NCI-H2029 treated with DMSO at 0.1 percent for 48 hours (cell line): ENCODE measurements at regions not wholly inside any gene's neighbourhood (a gene's known extent, or its start where the extent isn't known, plus 50 kb on each side); places are given as distances from the start of the nearest gene placed in this dataset.
"Not testable (repeated sequence)": the region's sequence is repeated elsewhere in the genome, so short reads cannot be mapped to it uniquely, and the experiment has no call there.

ENCODE experiments used
- DNase-seq: peaks from one replicate; lab custom pipeline; 2025; lab: John Stamatoyannopoulos, UW

DNA sequence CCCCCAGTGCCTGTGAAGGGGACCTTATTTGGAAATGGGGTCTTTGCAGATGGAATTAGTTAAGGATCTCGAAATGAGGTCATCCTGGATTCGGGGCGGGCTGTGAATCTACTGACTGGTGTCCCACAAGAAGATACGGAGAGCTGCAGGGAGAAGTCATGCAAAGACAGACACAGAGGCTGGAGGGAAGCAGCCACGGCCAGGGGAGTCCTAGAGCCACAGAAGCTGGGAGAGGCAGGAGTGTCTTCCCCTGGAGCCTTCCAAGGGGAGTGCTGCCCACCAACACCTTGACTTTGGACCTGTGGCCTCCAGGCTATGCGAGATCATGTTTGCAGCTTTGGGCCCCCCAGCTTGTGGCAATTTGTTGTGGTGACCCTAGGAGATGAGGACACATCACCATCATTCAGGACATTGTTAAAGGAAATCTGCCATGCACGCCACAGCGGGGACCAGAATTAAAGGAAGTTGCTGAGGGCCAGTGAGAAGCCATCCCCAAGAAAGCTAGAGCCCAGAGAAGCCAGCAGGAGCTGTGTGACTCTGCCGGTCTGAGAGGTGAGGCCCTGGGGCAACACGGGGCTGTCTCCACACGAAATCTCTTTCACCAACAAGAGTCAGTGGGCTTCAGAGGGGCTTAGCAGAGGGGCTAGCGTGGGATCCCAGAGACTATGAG lies 434.7 kb downstream of the BRD1 start:
- no peak for DNase-seq

DNA sequence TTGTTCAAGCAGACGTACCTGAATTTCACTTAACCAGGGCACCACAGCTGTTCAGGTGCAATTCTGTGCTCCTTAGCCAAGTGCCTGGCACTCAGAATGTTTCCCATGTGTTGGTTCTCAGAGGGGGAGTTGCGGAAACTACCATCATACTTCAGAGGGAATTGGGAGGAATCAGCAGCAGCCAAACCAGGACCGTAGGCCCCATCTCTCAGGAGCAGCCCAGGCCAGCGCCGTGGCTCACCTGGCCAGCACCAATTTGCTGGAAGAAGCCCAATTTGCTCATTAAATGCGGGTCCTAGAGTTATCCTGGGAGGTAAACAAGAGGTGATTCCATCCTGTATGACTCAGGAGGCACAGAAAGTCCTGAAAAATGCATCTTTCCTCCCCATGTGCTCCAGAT lies 435.4 kb downstream of the BRD1 start:
- DNase-seq = no peak

DNA sequence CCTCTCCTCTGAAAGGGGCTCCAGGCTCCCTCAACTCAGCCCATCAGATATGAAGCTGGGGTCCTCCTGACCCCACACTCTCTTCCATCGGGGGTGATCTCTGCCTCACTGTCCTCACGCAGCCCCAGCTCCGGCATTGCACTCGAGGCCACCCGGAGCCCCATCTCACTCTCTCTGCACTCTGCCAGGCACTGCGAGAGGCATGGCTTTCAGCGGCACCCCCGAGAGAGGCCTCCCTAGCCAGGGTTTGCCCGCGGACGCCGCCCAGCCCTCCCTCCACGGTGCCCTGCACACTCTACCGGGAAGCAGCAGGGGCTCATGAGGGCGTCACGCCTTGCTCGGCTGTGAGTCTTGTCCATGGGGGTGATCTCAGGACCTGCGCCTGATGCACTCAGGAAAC lies 436.2 kb downstream of the BRD1 start:
- no peak for DNase-seq

DNA sequence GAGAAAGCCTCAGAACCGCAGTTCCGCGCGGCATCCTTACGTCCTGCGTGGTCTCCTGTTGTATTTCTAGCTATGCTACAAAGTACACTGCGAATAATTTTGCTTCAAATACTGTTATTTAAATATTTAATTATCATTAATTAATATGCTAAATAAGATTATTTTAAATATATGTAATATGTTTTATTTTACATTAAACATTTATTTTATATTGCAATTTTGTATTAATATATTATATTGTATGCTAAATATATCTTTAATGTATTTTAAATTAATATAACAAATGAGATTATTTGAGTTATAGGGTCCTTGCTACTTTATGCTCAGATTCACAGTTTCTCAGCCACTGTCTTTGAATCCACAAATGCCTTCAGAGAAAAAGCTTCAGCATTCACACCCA lies 436.7 kb downstream of the BRD1 start:
- no peak for DNase-seq

DNA sequence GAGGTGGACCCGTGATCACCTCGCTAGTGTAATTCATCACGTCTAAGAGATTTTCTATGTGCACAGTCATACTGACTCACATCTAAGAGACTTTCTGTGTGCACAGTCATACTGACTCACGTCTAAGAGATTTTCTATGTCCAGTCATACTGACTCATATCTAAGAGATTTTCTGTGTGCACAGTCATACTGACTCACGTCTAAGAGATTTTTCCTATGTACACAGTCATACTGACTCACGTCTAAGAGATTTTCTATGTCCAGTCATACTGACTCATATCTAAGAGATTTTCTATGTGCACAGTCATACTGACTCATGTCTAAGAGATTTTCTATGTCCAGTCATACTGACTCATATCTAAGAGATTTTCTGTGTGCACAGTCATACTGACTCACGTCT lies 443.8 kb downstream of the BRD1 start:
- DNase-seq = not testable (repeated sequence)

DNA sequence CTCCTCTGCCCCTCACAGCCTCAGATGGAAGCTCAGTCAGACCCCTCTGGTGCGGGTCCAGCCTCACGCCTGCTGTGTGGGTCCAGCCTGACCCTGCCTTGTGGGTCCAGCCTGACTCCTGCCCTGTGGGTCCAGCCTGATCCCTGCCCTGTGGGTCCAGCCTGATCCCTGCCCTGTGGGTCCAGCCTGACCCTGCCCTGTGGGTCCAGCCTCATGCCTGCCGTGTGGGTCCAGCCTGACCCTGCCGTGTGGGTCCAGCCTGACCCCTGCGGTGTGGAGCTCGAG lies 445.3 kb downstream of the BRD1 start:
- no peak for DNase-seq

DNA sequence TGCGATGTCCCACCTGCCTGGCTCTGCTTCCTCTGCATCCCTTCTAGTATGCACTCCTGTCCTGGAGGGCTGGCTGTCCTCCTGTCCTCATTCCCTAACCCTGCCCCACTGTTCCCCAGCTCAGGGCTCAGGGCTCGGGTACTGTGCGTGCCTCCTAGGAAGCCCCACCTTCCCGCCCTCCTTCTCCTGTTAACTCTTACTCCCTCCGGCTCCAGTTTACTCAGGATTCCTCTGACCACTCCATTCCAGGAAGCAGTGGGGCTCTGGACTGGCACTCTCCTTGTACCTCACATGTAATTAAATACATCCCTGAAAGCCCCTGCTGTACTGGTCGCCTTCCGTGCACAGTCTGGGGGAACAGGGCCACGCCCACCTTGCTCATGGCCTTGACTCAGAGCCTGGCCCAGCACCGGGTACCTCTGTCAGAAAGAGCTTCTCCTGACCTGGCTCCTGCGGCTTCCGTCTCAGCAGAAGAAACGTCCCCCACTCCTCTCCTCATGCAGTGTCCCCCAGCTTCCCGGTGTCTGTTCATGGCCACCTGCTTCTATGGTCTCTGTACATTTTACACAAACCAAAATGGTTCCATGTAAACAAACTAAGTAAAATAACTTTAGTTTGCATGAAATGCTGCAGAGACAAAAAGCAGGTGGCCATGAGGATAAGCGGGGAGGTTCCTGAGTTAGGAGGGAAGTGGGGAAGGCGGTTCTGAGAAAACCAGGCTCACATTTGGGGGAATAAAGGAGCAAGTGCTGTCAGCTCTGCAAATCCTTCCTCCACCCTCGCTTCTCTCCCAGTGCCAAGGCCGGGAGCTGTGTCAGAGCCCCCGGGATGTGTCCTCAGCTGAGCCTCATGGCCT lies 445.9 kb downstream of the BRD1 start:
- no peak for DNase-seq

DNA sequence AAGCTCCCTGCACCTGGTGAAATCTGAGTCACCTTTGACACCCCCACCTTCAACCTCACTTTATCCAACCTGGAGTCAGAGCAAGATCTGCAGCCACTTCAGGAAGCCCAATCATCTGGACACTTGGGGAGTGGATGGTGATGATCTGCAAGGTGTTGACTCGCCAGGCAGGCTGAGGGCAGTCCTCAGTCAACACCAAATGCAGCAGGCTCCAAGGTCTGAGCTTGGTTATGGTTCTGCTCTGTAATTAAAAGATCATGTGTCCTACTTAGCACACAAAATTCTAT lies 446.9 kb downstream of the BRD1 start:
- DNase-seq = no peak

DNA sequence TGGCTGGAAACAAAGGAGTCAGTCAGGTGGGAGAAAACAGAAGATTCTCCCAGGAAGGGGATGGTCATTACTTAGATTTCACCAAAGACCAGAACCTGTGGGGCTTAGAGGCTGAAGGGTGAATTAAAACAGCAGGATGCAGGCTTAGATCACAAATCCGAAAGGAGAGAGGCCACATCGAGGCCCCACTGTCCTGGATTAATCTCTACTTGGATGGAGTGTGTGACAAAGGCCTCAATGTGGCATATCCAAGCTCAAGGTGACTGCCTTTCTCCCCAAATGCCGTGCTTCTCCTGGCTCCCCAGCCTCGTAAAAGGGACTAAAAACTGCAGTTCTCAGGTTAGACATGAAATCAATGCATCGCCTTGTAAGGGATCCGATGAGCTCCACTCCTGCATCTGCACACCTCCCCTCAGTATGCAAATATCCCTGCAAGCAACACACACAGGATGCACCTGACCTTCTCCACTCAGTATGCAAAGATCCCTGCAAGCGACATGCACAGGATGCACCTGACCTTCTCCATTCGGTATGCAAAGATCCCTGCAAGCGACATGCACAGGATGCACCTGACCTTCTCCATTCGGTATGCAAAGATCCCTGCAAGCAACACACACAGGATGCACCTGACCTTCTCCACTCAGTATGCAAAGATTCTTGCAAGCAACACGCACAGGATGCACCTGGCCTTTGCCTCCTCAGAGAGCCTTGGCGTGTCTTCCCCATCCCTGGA lies 447.4 kb downstream of the BRD1 start:
- DNase-seq = no peak

DNA sequence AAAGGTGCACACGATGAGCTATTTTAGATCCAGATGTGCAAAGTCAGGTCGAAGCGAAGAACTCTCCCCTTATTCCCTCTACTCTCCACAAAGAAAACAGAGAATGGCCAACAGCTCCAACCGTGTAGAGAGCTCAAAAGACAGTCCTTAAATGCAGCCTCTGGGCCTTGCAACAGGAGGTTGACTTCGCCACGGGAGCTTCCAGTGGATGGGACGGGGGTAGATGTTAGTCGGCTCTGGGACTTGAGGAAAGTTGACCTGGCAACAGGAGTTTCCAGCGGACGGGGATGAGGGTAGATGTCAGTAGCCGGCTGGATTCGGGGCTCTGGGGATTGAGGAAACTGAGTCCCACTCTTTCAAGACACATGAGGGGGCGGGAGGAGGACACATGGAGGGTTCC lies 450.4 kb downstream of the BRD1 start:
- DNase-seq = no peak

DNA sequence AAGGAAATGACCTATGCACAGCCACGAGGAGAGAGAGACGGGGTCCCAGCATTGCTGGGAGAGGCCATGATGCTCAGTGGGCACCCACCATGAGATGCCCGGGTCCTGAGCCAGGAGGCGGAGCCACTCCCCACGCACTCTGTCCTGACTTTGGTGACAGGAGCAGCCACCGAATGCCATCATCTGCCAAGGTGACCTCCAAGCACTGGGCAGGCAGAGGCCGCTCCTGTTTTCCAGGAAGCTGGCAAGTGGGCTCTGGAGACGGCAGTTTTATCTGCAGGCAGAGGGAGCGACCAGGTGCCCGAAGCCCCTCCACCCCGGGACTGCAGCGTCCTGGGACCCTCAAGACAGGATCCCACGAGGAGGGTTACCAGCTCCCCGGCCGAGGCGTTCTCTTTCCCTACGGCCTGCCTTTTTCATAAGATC lies 453.9 kb downstream of the BRD1 start:
- no peak for DNase-seq

DNA sequence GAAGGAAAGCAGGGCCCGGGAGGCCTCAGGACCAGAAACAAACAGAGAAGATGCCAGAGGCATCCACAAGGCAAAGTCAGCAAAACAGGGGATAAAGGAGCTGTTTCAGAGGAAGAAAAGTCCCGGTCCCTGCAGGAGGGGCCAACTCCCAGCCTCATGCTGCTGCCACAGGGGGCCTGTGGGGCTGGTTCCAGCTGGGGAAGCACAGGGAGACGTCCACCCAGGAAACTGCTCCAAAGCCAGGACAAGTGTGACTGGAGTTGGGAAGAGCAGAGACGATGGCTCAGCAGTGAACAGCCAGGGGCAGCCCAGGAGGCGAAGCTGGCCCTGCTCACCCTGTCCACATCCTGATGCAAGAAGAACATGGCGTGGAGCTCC lies 454.4 kb downstream of the BRD1 start:
- no peak for DNase-seq

DNA sequence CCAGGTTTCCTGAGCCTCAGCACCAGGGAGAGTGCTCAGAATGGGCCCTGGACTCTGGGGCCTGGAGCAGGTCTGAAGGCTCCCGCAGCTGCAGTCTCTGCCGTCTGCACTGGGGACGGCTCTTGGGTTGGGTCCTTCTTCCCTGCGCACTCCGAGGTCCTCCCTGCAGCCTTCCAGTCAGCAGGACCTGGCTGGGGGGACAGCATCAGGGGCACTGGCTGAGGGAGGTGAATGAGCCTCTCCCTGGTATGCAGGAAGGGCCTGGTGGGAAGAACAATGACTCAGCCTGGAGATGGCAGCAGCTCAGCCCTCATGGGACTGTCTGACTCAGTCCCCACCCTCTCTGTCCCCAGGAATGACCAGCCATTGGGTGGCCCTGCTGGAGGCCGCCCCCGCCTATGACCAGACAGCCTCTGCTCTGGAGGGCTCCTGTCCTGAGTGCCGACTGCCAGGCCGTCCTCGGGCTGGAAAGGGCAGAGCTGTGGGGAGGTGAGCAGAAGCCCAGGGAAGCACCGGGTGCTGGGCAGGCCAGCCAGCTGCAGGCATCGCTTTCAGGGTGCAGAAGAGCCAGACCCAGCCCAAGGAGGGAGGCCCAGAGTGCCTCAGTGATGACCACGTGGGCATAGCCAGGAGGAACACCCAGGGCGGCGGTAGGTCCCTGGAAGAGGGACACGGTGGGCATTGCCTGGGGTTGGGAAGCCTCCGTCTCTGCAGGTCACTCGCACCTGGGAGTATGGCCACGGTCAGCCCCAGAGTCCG lies 455.0 kb downstream of the BRD1 start:
- no peak for DNase-seq

DNA sequence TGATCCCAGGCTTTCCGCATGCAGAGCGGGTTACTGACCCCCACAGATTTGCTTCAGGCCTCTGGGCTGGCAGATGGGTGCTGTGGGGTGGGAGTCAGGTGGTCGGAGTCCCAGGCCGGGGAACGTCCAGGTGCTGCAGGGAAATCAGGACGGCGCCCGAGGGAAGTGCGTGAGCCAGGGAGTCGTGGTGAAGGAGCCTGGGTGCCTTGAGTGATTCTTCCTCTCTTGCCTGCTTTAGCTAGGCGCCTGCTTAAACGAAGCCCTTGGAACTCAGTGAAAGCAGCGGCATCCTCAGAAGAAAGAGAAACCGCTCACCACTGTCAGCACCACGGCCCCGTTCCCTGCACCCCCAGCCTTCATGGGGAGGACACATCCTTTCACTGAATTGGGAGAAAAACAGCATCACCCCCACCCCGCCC lies 455.6 kb downstream of the BRD1 start:
- DNase-seq = no peak

DNA sequence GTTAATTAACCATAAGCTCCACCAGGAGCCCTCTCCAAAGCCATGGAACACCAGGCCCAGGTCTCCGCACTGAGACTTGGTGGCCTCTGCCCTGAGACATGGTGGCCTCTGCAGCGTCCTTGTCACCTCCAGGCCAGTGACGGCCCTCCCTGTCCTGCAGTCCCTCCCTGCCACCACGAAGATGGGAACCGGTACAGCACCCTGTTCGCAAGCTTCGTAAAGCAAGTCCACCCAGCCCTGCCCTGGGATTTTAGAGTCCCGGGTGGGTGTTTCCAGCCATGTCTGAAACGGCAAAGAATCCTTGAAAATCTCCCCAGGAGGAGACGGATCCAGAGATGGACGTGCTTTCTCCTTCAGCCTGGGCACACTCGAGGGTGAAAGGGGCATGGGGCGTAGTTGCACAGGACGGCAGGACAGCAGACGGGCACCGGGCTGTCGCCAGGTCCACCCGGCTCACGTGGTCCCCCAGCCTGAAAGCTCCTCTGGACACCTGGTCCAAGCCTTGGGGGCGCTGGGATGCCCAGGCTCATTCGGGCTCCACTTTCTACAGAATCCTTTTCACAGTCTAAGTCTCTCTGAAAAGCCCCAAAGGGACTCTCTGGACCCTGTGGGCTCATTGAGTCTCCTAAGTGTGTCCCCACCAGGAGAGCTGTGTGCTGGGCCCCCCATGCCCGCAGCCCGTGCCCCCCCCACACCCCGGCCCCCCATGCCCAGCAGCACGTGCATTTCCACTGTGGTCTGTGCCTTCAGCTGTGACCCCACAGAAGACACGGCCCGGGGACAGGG lies 456.2 kb downstream of the BRD1 start:
- no peak for DNase-seq

DNA sequence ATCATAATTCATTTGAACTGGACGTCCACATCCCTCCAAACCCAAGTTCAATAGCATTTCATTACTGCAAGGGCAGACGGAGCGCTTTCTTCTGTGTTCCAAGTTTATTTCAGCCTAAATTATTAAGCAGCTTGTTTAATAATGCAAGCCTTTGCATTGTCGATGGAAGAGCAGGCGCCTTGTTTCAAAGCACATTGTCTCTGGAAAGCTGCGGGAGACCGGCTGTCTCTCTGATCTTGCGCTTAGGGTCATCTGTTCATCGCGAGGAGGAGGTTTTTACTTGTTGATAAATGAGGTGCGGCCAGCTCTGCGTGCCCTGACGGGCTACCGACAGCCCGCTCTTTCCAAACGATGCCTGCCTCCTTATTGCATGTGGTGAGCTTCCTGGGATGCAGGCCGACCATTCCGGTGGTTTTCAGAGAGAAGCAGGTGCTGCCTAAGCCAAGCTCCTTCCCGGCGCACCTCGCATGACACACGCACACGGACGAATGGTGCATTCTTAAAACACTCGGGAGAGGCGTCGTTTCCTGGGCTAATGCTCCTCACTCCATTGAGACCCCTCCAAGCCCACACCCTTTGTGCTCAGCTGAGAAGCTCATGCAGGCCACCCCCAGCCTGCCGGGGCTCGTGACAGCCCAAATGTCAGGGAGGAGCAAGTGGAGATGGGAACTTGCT lies 456.9 kb downstream of the BRD1 start:
- no peak for DNase-seq

DNA sequence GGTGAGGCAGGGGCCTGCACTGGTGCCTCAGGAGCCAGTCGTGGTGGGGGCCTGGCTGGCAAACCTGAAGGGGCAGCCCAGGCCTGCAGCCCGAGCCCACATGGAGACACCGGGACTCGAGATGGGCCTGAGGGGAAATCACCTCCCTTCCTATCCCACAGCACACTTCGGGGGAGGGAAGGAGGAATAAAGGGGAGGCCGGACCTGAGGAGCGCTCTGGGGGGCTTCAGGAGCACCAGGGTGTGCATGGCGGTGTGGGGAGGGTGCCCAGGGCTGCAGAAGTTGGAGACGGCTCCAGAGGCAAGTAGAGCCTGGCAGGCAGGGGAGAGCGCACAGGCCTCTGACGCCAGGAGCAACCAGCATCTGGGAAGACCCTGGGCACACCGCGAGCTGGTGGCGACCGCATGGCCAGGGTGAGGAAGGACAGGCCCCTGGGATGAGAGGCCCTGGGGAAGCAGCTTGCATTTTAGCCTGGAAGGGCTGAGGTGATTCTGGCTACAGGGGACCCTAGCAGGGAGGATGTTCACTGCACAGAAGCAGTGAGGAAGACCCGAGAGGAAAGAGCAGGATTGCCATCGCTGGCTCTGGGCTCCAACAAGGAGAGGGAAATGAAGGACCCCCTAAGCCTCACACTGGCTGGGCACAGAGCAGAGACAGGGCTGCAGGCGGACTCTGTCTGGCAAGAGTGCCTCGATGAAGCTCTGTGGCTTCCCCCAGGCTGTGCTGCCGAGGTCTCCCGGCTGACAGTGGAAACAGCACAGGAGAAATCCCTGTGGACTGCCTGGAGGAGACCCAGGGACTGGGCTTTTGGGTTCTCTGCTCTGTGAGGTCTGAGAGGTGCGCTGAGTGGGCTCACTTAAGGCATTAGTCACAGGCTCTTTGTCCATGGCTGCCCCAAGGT lies 457.7 kb downstream of the BRD1 start:
- no peak for DNase-seq

DNA sequence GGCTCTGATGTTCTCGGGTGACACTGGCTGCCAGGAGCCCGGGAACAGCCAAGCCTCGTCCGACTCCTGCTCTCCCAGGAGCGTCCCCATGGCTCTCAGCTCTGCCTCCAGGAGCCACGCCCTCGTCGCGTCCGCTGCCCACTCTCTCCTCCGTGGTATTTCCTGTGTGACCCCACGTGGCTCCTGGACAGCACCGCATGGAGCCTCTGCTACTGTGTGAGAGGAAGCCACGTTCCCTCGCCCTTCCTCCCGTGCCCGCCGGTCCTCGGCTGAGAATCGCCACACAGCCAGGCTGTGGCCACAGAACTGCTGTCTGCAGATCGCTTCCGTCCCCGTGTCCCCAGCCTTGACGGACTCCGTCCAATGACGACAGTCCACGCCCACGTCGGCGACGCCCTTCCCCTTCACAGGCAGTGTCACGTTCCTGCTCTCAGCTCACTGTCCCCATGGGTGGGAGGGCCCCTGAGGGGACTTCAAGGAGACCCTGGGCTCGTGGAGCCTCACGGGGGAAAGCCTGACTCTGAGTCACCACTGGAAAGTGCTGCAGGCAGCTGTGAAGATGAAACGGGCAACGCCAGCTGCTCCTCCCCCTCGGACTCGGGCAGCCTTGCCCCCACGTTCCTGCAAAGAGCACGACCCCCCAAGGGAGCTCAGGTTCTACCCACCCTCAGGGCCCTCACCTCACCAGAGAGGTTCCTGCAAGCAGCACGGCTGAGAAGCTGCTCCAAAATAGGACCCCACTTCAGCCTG lies 458.5 kb downstream of the BRD1 start:
- no peak for DNase-seq

DNA sequence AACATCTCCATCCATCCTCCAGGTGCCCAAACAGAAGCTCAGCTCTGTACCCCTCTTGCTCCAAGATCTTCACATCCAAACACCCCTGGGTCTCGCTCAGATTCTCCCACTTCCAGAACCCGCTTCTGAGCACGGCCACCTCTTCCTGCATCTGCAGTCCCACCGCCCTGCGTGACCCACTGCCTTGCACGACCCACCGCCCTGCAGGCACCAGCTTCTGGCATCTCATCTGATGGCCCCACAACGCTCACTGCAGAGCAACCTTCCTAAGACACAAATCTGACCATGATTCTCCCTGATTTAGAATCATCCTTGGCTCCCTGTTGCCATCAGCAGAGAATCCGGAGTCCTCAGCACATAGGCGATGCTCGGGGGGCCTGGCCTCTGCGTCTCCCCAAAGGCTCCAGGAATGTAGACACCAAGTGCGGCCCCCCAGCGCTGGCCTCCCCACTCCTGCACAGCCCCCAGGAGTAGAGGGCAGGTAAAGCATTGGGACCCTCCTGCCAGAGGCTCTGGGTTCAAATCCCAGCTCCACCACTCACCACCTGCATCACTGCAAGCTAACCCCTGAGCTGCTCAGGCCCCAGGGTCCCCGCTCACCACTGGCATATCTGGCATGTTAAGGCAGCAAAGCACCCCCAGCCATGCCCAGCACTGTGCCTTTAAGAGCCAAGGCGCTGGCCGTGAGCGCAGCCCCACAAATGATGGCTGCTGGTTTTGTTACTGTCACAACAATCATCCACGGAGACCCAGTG lies 459.3 kb downstream of the BRD1 start:
- no peak for DNase-seq
